ENCODE measurements at regions not wholly inside any gene's neighbourhood (a gene's known extent, or its start where the extent isn't known, plus 50 kb on each side); places are given as distances from the start of the nearest gene placed in this dataset.
A peak's percentile ranks its signal among the peaks of the same experiment; 100 is the strongest.

GRCh38 chr3:124517306-124517705 is 212.9 kb upstream of the UMPS start:
- ATAC-seq = no peak
- DNase-seq (ENCODE audit: low spot score) = no peak
- intact Hi-C loops (cut with DNase I) = no loop called here

- intact Hi-C loops (cut with DNase I) = no loop called here
- DNase-seq (ENCODE audit: low spot score) = no peak
- no peak for ATAC-seq
Observed at GRCh38 chr3:124518350-124518749, 211.9 kb upstream of the UMPS start.

- intact Hi-C loops (cut with DNase I) = no loop called here
- DNase-seq (ENCODE audit: low spot score) (no peak), ATAC-seq (no peak)
Observed at GRCh38 chr3:124519591-124520194, 210.6 kb upstream of the UMPS start.

- no peak for DNase-seq (ENCODE audit: low spot score)
- no peak for ATAC-seq
- intact Hi-C loops (cut with DNase I) = no loop called here
Observed at GRCh38 chr3:124520970-124521369, 209.3 kb upstream of the UMPS start.

GRCh38 chr3:124522082-124522625 is 208.1 kb upstream of the UMPS start:
- ATAC-seq = no peak
- no peak for DNase-seq (ENCODE audit: low spot score)
- intact Hi-C loops (cut with DNase I) = no loop called here

- DNase-seq (ENCODE audit: low spot score) (no peak), ATAC-seq (no peak)
- intact Hi-C loops (cut with DNase I) = no loop called here
Observed at GRCh38 chr3:124526601-124527000, 203.7 kb upstream of the UMPS start.

- no peak for DNase-seq (ENCODE audit: low spot score)
- intact Hi-C loops (cut with DNase I) = no loop called here
- ATAC-seq = no peak
Observed at GRCh38 chr3:124529826-124530571, 200.3 kb upstream of the UMPS start.

GRCh38 chr3:124530916-124531315 is 199.3 kb upstream of the UMPS start:
- intact Hi-C loops (cut with DNase I) = no loop called here
- DNase-seq (ENCODE audit: low spot score) (no peak), ATAC-seq (no peak)

- intact Hi-C loops (cut with DNase I) = no loop called here
- DNase-seq (ENCODE audit: low spot score) = no peak
- no peak for ATAC-seq
Observed at GRCh38 chr3:124532071-124532470, 198.2 kb upstream of the UMPS start.

GRCh38 chr3:124535306-124535705 is 194.9 kb upstream of the UMPS start:
- DNase-seq (ENCODE audit: low spot score) (no peak), ATAC-seq (no peak)
- intact Hi-C loops (cut with DNase I) = no loop called here

- intact Hi-C loops (cut with DNase I) = no loop called here
- DNase-seq (ENCODE audit: low spot score) = no peak
- no peak for ATAC-seq
Observed at GRCh38 chr3:124540550-124541211, 189.6 kb upstream of the UMPS start.

GRCh38 chr3:124542214-124542869 is 187.9 kb upstream of the UMPS start:
- ATAC-seq (no peak), DNase-seq (ENCODE audit: low spot score) (no peak)
- intact Hi-C loops (cut with DNase I) = no loop called here

GRCh38 chr3:124545891-124546290 is 184.4 kb upstream of the UMPS start:
- DNase-seq (ENCODE audit: low spot score) (no peak), ATAC-seq (no peak)
- intact Hi-C loops (cut with DNase I) = no loop called here

- intact Hi-C loops (cut with DNase I) = no loop called here
- DNase-seq (ENCODE audit: low spot score) = no peak
- ATAC-seq = no peak
Observed at GRCh38 chr3:124552224-124552623, 178.0 kb upstream of the UMPS start.

- intact Hi-C loops (cut with DNase I) = no loop called here
- no peak for ATAC-seq
- no peak for DNase-seq (ENCODE audit: low spot score)
Observed at GRCh38 chr3:124553178-124553577, 177.1 kb upstream of the UMPS start.

- intact Hi-C loops (cut with DNase I) = no loop called here
- no peak for ATAC-seq
- no peak for DNase-seq (ENCODE audit: low spot score)
Observed at GRCh38 chr3:124556636-124557035, 173.6 kb upstream of the UMPS start.

GRCh38 chr3:124557433-124558232 is 172.6 kb upstream of the UMPS start:
- DNase-seq (ENCODE audit: low spot score) (no peak), ATAC-seq (no peak)
- intact Hi-C loops (cut with DNase I) = no loop called here

GRCh38 chr3:124558991-124559845 is 171.0 kb upstream of the UMPS start:
- intact Hi-C loops (cut with DNase I) = no loop called here
- ATAC-seq (peak; percentile 76), DNase-seq (ENCODE audit: low spot score) (peak; percentile 79)

All from sciatic nerve (tissue), 2 donors.